Prostate gland (tissue), 2 donors: ENCODE measurements at regions not wholly inside any gene's neighbourhood (a gene's known extent, or its start where the extent isn't known, plus 50 kb on each side); places are given as distances from the start of the nearest gene placed in this dataset.

Source experiments
- DNase-seq: peaks from one replicate; pipeline ENCODE4 v3.0.0-alpha.2; 2019; ENCODE audit warnings: low spot score
- H3K27ac ChIP-seq, 2 donors: fragments of 200-600 bp; sonication (generic); 2 replicates each; pipeline ENCODE4 v1.5.1; 2017 to 2019
- H3K27me3 ChIP-seq: fragments of 200-600 bp; sonication (generic); replicated peaks from 2 replicates; pipeline ENCODE4 v1.5.1; 2019; ENCODE audit not compliant: insufficient read depth
- H3K36me3 ChIP-seq, 2 donors: fragments of 200-600 bp; sonication (generic); 1 replicate in 1 of 2; 2 replicates in 1 of 2; pipeline versions ENCODE4 v1.5.1 to v1.8.1; 2017 to 2019
- H3K4me1 ChIP-seq: fragments of 200-600 bp; sonication (generic); replicated peaks from 2 replicates; pipeline ENCODE4 v1.5.1; 2019
- H3K4me3 ChIP-seq, 2 donors: fragments of 200-600 bp; sonication (generic); 2 replicates each; pipeline ENCODE4 v1.5.1; 2017 to 2019
- H3K9me3 ChIP-seq: fragments of 200-600 bp; sonication (generic); 2 replicates; pipeline ENCODE4 v1.5.1; 2017
- CTCF ChIP-seq, 4 experiments: fragments of 200-600 bp in 2 of 4; fragments of 450-650 bp in 2 of 4; sonication (generic) in 2 of 4; IDR thresholded peaks; 1 replicate in 3 of 4; 2 replicates in 1 of 4; pipeline ENCODE4 v1.5.1; 2016 to 2019; ENCODE audit warnings: antibody characterized with exemption in 4 of 4, mild to moderate bottlenecking in 2 of 4, moderate library complexity in 2 of 4
- POLR2A ChIP-seq: fragments of 450-650 bp; IDR thresholded peaks from one replicate; pipeline ENCODE4 v1.6.1; 2016; ENCODE audit warnings: antibody characterized with exemption, mild to moderate bottlenecking
- POLR2AphosphoS5 ChIP-seq: sonication (generic); formaldehyde crosslinking; IDR thresholded peaks from one replicate; pipeline ENCODE4 v1.6.1; 2017; ENCODE audit warnings: antibody characterized with exemption
- WGBS: methylation state at CpG from one replicate; pipeline ENCODE4 v1.1.5; 2018; 5-methylcytosine and 5-hydroxymethylcytosine counted together
- intact Hi-C: fragments of 100-400 bp; cut with DNase I; formaldehyde crosslinking; loops from one replicate; pipeline ENCODE4 v1.14.2; 2022

DNA sequence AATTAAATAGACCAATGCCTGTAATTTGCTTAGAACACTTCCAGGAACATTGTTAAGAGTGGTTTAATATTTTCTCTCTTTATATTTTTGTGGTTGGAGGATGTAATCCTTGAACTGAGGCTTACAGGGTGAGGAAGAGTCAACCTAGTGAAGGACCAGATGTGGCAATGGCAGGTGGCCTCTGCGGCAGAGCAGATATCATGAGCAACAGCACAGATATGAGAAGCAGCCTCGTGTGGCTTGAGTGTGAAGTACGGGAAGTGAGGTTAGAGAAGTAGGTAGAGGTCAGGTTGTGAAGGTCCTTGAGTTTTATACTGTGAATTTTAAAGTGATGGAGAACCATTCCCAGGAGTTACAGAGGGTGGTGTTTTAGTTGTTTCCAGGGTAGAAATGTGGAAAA lies 417.6 kb upstream of the SUCLG2 start:
- DNase-seq, result no peak
- H3K9me3 ChIP-seq, result no peaks in the 10 kb centered on the region
- 93% methylated on average over 3 of the region's 3 CpGs for WGBS
- no peak overlapping the region for H3K27ac ChIP-seq
- no peaks in the 10 kb centered on the region for H3K36me3 ChIP-seq
- no peak overlapping the region for H3K4me3 ChIP-seq
- intact Hi-C loops, result no loop called here
- no peaks in the 10 kb centered on the region for H3K4me1 ChIP-seq
- no peaks in the 10 kb centered on the region for H3K27me3 ChIP-seq
- TF ChIP-seq POLR2AphosphoS5 (no peak), POLR2A (no peak), CTCF (IDR thresholded peaks at IDR 0.05) (no peak)

DNA sequence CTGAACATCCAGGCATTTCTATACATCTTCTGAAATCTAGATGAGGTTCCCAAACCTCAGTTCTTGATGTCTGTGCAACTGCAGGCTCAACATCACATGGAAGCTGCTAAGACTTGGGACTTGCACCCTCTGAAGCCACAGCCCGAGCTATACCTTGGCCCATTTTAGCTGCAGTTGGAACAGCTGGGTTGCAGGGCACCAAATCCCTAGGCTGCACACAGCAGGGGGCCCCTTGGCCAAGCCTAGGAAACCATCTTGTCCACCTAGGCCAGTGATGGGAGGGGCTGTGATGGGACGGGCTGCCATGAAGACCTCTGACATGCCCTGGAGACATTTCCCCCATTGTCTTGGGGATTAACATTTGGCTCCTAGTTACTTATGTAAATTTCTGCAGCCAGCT lies 415.8 kb upstream of the SUCLG2 start:
- H3K27me3 ChIP-seq, result no peaks in the 10 kb centered on the region
- 84% methylated on average over 2 of the region's 2 CpGs for WGBS
- no peaks in the 10 kb centered on the region for H3K36me3 ChIP-seq
- intact Hi-C loops, result no loop called here
- no peak overlapping the region for H3K27ac ChIP-seq
- H3K4me1 ChIP-seq, result no peaks in the 10 kb centered on the region
- TF ChIP-seq POLR2AphosphoS5 (no peak), CTCF (IDR thresholded peaks at IDR 0.05) (no peak), POLR2A (no peak)
- H3K9me3 ChIP-seq, result no peaks in the 10 kb centered on the region
- H3K4me3 ChIP-seq, result no peak overlapping the region
- no peak for DNase-seq

GRCh38 chr3:68067314-68067713 lies 412.9 kb upstream of the SUCLG2 start:
- TF ChIP-seq CTCF (IDR thresholded peaks at IDR 0.05) (no peak), POLR2AphosphoS5 (no peak), POLR2A (no peak)
- DNase-seq, result no peak
- intact Hi-C loops, result no loop called here
- H3K9me3 ChIP-seq, result no peaks in the 10 kb centered on the region
- no peaks in the 10 kb centered on the region for H3K27me3 ChIP-seq
- H3K4me3 ChIP-seq, result no peak overlapping the region
- 54% methylated on average over 1 of the region's 1 CpG for WGBS
- no peaks in the 10 kb centered on the region for H3K36me3 ChIP-seq
- H3K4me1 ChIP-seq, result no peaks in the 10 kb centered on the region
- H3K27ac ChIP-seq, result no peak overlapping the region

DNA sequence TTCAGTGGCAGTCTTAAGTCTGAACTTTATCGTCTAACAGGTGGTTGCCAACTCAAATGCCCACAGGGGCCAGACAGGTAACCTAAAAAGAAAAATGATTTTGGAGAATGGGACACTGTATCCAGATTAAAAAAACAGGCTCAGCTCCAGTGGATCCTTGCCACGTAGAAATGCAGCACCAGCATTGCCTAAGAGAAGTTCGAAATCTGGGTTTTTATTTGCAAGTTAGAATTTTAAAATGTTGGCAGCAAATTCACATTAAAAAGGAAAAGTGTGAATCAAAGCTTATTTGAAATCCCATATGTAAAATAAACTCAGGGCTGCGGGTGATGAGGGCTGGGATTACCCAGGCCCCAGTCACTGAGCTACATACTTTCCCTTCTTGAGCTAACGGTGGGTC lies 408.5 kb upstream of the SUCLG2 start:
- H3K4me3 ChIP-seq, result no peak overlapping the region
- WGBS, result 60% methylated on average over 5 of the region's 5 CpGs
- no peaks in the 10 kb centered on the region for H3K27me3 ChIP-seq
- TF ChIP-seq CTCF (IDR thresholded peaks at IDR 0.05) (no peak), POLR2A (no peak), POLR2AphosphoS5 (no peak)
- H3K9me3 ChIP-seq, result no peaks in the 10 kb centered on the region
- H3K36me3 ChIP-seq, result no peaks in the 10 kb centered on the region
- no peaks in the 10 kb centered on the region for H3K4me1 ChIP-seq
- intact Hi-C loops, result no loop called here
- DNase-seq, result no peak
- no peak overlapping the region for H3K27ac ChIP-seq

DNA sequence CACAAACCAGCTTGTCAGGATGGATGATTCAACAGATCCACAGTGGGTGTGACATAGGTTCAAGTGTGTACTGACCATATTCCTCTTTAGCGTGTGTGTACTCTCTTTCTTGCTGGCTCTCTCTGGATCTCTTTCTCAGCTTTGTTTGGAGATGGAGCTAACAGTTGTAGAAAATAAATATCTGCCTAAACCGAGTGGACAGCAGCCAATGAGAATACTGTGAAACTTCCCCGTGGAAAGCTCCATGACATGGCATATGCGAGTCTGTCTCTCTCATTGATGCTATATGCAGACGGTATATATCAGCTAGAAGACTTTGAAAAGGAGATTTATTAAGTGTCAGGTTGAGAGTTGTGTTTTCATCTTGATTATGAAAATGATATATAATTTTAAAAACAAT lies 406.5 kb upstream of the SUCLG2 start:
- Histone ChIP-seq H3K27ac (no peak overlapping the region), H3K9me3 (no peaks in the 10 kb centered on the region), H3K4me1 (no peaks in the 10 kb centered on the region), H3K27me3 (no peaks in the 10 kb centered on the region), H3K36me3 (no peaks in the 10 kb centered on the region), H3K4me3 (no peak overlapping the region)
- TF ChIP-seq POLR2A, result no peak
- intact Hi-C loops, result no loop called here
- DNase-seq, result no peak
- WGBS, result 56% methylated on average over 5 of the region's 5 CpGs

DNA sequence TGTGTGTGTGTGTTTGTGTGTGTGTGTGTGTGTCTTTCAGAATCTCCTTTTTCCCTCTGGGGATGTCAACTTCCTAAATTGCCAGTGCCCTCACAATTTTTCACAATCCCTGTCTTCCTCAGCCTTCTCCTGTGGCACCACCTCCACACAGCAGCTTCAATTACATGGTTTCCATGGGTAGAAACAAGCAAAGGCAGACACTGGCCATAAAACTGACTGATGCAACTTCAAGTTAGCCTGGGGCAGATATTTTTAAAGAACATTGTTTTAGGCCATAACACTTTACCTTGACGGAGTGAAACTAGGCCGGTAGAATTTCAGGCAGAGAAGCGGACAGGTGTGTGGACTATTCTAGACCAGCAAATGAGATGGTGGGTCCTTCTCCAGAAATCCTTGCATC lies 405.8 kb upstream of the SUCLG2 start:
- no peak overlapping the region for H3K4me3 ChIP-seq
- no peaks in the 10 kb centered on the region for H3K36me3 ChIP-seq
- no peak for DNase-seq
- H3K27me3 ChIP-seq, result no peaks in the 10 kb centered on the region
- no peak overlapping the region for H3K27ac ChIP-seq
- no peaks in the 10 kb centered on the region for H3K4me1 ChIP-seq
- no peaks in the 10 kb centered on the region for H3K9me3 ChIP-seq
- 34% methylated on average over 3 of the region's 3 CpGs for WGBS
- no peak for TF ChIP-seq CTCF (IDR thresholded peaks at IDR 0.05)
- TF ChIP-seq POLR2A, result no peak
- no peak for TF ChIP-seq POLR2AphosphoS5
- intact Hi-C loops, result no loop called here
